Brain microvascular endothelial cell (primary cell): ENCODE measurements at regions not wholly inside any gene's neighbourhood (a gene's known extent, or its start where the extent isn't known, plus 50 kb on each side); places are given as distances from the start of the nearest gene placed in this dataset.

Experiments used
- DNase-seq: peaks from one replicate; pipeline ENCODE4 v3.0.0-alpha.2; 2020
- H3K27ac ChIP-seq: fragments of 250-450 bp; sonication (Bioruptor Pico); 2 replicates; pipeline ENCODE4 v1.5.1; 2020; ENCODE audit warnings: mild to moderate bottlenecking, moderate library complexity
- H3K27me3 ChIP-seq: fragments of 250-450 bp; sonication (Bioruptor Pico); replicated peaks from 2 replicates; pipeline ENCODE4 v1.5.1; 2020; ENCODE audit warnings: mild to moderate bottlenecking
- H3K36me3 ChIP-seq: fragments of 250-450 bp; sonication (Bioruptor Pico); replicated peaks from 2 replicates; pipeline ENCODE4 v1.5.1; 2020; ENCODE audit warnings: mild to moderate bottlenecking
- H3K4me3 ChIP-seq: 2 replicates; pipeline ENCODE4 v1.5.1; 2011; ENCODE audit warnings: low read depth, mild to moderate bottlenecking, control low read depth, low read length, moderate library complexity
- in situ Hi-C: cut with HindIII; loops from 2 replicates; pipeline ENCODE4 v1.10.0; 2017; ENCODE audit warnings: low sequenced_read_pairs, low pct_ligation_motif_present
- TF ChIP-seq, protein P1 (sequence below): IDR thresholded peaks from 2 replicates; pipeline ENCODE4 v1.5.1; 2011; ENCODE audit warnings: low read depth, mild to moderate bottlenecking, moderate library complexity, low read length, control low read depth, inconsistent platforms; ENCODE audit errors: missing control alignments

DNA sequence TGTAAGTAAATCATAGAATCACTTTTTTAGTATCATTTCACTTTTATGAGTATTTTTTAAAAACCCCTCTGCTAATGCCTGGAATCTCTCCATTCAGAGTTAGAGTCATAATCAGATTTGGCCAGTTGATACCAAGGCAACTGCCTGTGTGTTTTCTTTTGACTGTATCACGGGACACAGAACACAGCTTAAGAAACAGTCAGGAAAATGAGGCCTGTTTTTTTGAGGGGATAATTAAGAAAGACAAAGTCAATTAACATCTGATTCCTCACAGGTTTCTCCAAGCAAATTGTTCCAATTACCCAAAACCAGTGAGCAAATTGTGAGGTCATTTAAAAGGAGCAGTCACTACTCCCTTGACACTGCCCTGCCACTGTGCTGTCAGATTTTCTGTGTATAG lies 944.5 kb upstream of the SOX9 start:
- TF ChIP-seq, protein P1, sequence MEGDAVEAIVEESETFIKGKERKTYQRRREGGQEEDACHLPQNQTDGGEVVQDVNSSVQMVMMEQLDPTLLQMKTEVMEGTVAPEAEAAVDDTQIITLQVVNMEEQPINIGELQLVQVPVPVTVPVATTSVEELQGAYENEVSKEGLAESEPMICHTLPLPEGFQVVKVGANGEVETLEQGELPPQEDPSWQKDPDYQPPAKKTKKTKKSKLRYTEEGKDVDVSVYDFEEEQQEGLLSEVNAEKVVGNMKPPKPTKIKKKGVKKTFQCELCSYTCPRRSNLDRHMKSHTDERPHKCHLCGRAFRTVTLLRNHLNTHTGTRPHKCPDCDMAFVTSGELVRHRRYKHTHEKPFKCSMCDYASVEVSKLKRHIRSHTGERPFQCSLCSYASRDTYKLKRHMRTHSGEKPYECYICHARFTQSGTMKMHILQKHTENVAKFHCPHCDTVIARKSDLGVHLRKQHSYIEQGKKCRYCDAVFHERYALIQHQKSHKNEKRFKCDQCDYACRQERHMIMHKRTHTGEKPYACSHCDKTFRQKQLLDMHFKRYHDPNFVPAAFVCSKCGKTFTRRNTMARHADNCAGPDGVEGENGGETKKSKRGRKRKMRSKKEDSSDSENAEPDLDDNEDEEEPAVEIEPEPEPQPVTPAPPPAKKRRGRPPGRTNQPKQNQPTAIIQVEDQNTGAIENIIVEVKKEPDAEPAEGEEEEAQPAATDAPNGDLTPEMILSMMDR: no peak
- Histone ChIP-seq H3K36me3 (no peaks in the 10 kb centered on the region), H3K27ac (no peak overlapping the region), H3K27me3 (no peaks in the 10 kb centered on the region), H3K4me3 (no peak overlapping the region)
- in situ Hi-C loops: no loop called here
- DNase-seq: no peak

DNA sequence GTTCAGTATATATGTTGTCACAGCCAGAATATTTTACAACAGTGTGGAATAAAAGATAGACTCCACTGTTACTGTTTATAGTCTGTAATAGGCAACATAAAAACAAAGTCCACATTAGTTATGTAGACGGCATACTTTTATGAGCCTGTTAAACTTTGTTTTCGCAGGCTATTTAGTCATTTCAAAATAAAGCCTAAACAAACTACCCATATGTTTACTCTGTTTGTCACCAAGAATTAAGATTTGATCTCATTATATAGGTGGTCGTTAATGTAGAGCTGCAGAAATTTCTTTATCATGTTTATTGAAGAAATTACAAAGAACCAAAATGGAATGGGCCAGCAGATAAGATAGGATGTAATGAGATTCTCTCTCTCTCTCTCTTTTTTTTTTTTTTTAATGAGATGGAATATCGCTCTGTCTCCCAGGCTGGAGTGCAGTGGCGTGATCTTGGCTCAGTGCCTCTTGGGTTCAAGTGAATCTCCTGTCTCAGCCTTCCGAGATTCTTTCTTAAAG lies 943.8 kb upstream of the SOX9 start:
- DNase-seq: no peak
- Histone ChIP-seq H3K27ac (no peak overlapping the region), H3K27me3 (no peaks in the 10 kb centered on the region), H3K36me3 (no peaks in the 10 kb centered on the region), H3K4me3 (no peak overlapping the region)
- TF ChIP-seq, protein P1: no peak
- in situ Hi-C loops: no loop called here

DNA sequence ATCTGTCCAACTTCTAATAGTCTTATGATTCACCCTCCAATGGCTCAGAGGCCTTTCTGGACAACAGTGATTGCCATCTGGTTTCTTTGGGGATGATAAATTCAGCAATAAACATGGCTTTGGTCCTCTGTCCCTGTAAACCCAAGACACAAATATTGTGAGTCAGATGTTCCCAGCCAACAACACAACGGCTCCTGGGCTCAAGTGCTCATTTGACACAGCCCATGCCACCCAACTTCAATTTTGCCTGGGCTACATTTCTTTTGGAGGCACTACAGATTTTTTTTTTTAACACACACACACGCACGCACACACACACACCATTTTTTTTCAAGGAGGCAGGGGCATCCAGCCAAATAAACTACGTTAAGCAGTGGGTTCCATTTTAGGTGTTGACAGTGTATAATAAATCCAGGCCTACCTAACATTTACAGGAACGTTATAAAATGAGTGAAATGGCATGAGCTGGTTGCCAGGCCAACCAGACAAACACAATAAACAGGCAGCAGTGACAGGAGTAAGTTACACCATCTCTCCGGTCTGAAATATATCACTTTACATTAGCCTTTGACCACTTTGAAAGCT lies 939.9 kb upstream of the SOX9 start:
- in situ Hi-C loops: no loop called here
- H3K27ac ChIP-seq: no peak overlapping the region
- peak; percentile 32 for DNase-seq
- no peaks in the 10 kb centered on the region for H3K27me3 ChIP-seq
- no peaks in the 10 kb centered on the region for H3K36me3 ChIP-seq
- TF ChIP-seq, protein P1: no peak
- no peak overlapping the region for H3K4me3 ChIP-seq

DNA sequence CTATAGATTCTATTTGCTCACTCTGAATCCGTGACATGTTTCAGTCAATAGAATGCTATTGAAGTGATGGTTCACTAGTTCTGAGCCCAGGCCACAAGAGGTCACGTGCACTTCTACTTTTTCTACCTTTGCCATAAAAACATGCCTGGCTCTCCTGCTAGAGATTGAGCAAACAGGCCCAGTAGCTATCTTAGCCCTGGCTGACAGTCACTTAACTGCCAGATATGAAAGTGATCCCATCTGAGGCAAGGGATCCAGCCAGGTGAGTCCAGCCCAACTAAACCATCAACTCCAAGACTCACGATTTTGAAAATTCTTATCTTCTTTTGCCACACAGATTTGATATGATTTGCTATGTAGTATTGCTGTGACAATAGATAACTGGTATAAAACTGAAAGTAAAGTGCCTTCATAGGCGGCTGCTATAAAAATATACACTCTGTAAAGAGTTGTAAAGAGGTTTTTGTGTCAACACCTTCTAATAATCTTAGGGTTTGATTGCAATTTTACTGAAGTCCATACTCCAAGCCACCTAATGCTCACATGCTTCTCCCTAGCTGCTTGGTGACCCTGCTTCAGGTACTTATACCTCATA lies 937.7 kb upstream of the SOX9 start:
- Histone ChIP-seq H3K27ac (no peak overlapping the region), H3K27me3 (no peaks in the 10 kb centered on the region), H3K4me3 (no peak overlapping the region), H3K36me3 (no peaks in the 10 kb centered on the region)
- DNase-seq: no peak
- in situ Hi-C loops: no loop called here
- TF ChIP-seq, protein P1: no peak

DNA sequence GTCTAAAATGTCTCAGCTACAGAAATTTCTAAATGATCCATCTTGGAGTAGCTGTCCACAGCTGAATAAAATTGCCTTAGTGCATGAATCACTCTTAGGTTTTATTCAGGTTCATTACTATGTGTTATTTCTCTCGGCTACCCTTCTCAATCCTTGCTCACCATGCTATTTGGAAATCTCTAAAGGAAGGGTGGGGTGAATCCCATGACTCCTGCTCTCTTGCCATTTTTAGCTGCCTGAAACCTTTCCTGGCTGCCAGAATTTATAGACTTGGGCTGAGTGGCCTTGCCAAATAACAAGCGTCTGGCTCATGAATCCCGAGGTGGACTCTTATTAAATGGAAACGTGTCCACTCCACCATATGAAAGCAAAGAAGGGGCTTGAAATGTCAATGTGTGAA lies 936.1 kb upstream of the SOX9 start:
- in situ Hi-C loops: no loop called here
- H3K27me3 ChIP-seq: no peaks in the 10 kb centered on the region

More for the DNA sequence above, 936.1 kb upstream of the SOX9 start:
- H3K27ac ChIP-seq: no peak overlapping the region
- DNase-seq: no peak
- no peak overlapping the region for H3K4me3 ChIP-seq
- TF ChIP-seq, protein P1: no peak
- no peaks in the 10 kb centered on the region for H3K36me3 ChIP-seq
